DOHH2 (cell line): ENCODE measurements at regions not wholly inside any gene's neighbourhood (a gene's known extent, or its start where the extent isn't known, plus 50 kb on each side); places are given as distances from the start of the nearest gene placed in this dataset.

Experiments
- H3F3A ChIP-seq: fragments of 200-600 bp; sonication (generic), shearing (Covaris generic); 2 replicates; pipeline ENCODE4 v1.6.0; 2016; ENCODE audit warnings: antibody characterized with exemption, mild to moderate bottlenecking; ENCODE audit not compliant: control insufficient read depth, insufficient read depth
- H3K27ac ChIP-seq: fragments of 200-600 bp; sonication (generic); 2 replicates; pipeline ENCODE4 v1.5.1; 2014; ENCODE audit warnings: low read depth, mild to moderate bottlenecking, low read length, moderate library complexity
- H3K27me3 ChIP-seq: fragments of 200-600 bp; sonication (generic); 2 replicates; pipeline ENCODE4 v1.6.1; 2014; ENCODE audit warnings: mild to moderate bottlenecking, low read length, mixed read lengths; ENCODE audit not compliant: control insufficient read depth
- H3K36me3 ChIP-seq: fragments of 200-600 bp; sonication (generic); 2 replicates; pipeline ENCODE4 v1.6.1; 2014; ENCODE audit warnings: mild to moderate bottlenecking, low read length, moderate library complexity, mixed read lengths; ENCODE audit not compliant: control insufficient read depth
- H3K4me1 ChIP-seq: fragments of 200-600 bp; sonication (generic); 2 replicates; pipeline ENCODE4 v1.6.1; 2014; ENCODE audit warnings: mild to moderate bottlenecking, low read length, mixed read lengths; ENCODE audit not compliant: control insufficient read depth
- H3K4me2 ChIP-seq: fragments of 200-600 bp; sonication (generic); 2 replicates; pipeline ENCODE4 v1.6.0; 2014; ENCODE audit warnings: mild to moderate bottlenecking, low read length, moderate library complexity
- H3K4me3 ChIP-seq: fragments of 200-600 bp; sonication (generic); 2 replicates; pipeline ENCODE4 v1.5.1; 2014; ENCODE audit warnings: mild to moderate bottlenecking, low read length, mixed read lengths
- H3K79me2 ChIP-seq: fragments of 200-600 bp; sonication (generic); 2 replicates; pipeline ENCODE4 v1.6.1; 2014; ENCODE audit warnings: mild to moderate bottlenecking, low read length, mixed read lengths; ENCODE audit not compliant: control insufficient read depth
- H3K9me2 ChIP-seq: fragments of 200-600 bp; sonication (generic); replicated peaks from 2 replicates; pipeline ENCODE4 v1.6.1; 2014; ENCODE audit warnings: mild to moderate bottlenecking, low read length, mixed read lengths; ENCODE audit not compliant: control insufficient read depth
- H3K9me3 ChIP-seq: fragments of 200-600 bp; sonication (generic); 2 replicates; pipeline ENCODE4 v1.6.1; 2014; ENCODE audit warnings: antibody characterized with exemption, low read length, mixed read lengths; ENCODE audit not compliant: control insufficient read depth, insufficient read depth
- H4K20me1 ChIP-seq: fragments of 200-600 bp; sonication (generic); 2 replicates; pipeline ENCODE4 v1.6.0; 2014; ENCODE audit warnings: low read depth, mild to moderate bottlenecking, antibody characterized with exemption, low read length, moderate library complexity; ENCODE audit not compliant: control insufficient read depth, insufficient read depth
- CTCF ChIP-seq: fragments of 200-600 bp; sonication (generic); IDR thresholded peaks from one replicate; pipeline ENCODE4 v1.5.1; 2014; ENCODE audit warnings: antibody characterized with exemption, mild to moderate bottlenecking, low read depth, low read length; ENCODE audit not compliant: poor library complexity, severe bottlenecking
- EZH2phosphoT487 ChIP-seq: fragments of 200-600 bp; sonication (generic); IDR thresholded peaks from 2 replicates; pipeline ENCODE4 v1.6.1; 2017; ENCODE audit warnings: borderline replicate concordance, mild to moderate bottlenecking, antibody characterized with exemption, low read length, moderate library complexity, mixed read lengths

DNA sequence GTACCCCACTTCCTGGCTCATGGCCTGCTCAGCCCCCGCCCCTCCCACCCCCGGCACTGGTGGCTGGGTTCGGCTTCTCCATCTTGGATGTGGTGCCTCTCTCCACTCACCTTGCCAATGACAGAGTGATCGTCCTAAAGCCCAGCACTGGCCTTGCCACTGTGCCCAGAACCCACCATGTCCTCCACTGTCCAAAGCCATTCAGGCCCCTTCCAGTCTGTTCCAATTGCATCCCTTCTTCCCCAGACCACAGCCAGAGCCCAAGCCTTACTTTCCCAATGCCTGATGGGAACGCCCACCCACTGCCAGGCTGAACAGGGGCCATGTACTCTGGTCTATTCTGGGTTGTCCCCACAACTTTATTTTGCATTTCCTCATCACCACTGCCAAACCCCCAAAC lies 625.8 kb upstream of the B3GAT1 start:
- Histone ChIP-seq H4K20me1 (no peaks in the 10 kb centered on the region), H3K9me3 (peaks cover 5% of the 10 kb centered on the region; the same call in 1 of the 2 replicates), H3K4me1 (no peaks in the 10 kb centered on the region), H3F3A (no peaks in the 10 kb centered on the region), H3K4me2 (no peak overlapping the region), H3K4me3 (no peak overlapping the region), H3K27me3 (no peaks in the 10 kb centered on the region), H3K79me2 (no peaks in the 10 kb centered on the region), H3K9me2 (no peaks in the 10 kb centered on the region), H3K36me3 (no peaks in the 10 kb centered on the region), H3K27ac (no peak overlapping the region)
- no peak for TF ChIP-seq EZH2phosphoT487
- TF ChIP-seq CTCF = no peak

GRCh38 chr11:135036488-135037297 lies 624.7 kb upstream of the B3GAT1 start:
- Histone ChIP-seq H4K20me1 (no peaks in the 10 kb centered on the region), H3K9me2 (no peaks in the 10 kb centered on the region), H3K4me1 (no peaks in the 10 kb centered on the region), H3K36me3 (no peaks in the 10 kb centered on the region), H3F3A (no peaks in the 10 kb centered on the region), H3K27ac (no peak overlapping the region), H3K9me3 (peaks cover 5% of the 10 kb centered on the region; the same call in 1 of the 2 replicates), H3K4me3 (no peak overlapping the region), H3K27me3 (no peaks in the 10 kb centered on the region), H3K79me2 (no peaks in the 10 kb centered on the region), H3K4me2 (no peak overlapping the region)
- TF ChIP-seq CTCF (no peak), EZH2phosphoT487 (no peak)

GRCh38 chr11:135035282-135035681 lies 623.2 kb upstream of the B3GAT1 start:
- no peaks in the 10 kb centered on the region for H3K27me3 ChIP-seq
- H3K4me3 ChIP-seq = no peak overlapping the region
- no peaks in the 10 kb centered on the region for H3K4me1 ChIP-seq
- no peaks in the 10 kb centered on the region for H3F3A ChIP-seq
- H3K4me2 ChIP-seq = no peak overlapping the region
- no peaks in the 10 kb centered on the region for H4K20me1 ChIP-seq
- H3K79me2 ChIP-seq = no peaks in the 10 kb centered on the region
- TF ChIP-seq CTCF = no peak
- TF ChIP-seq EZH2phosphoT487 = no peak
- H3K36me3 ChIP-seq = no peaks in the 10 kb centered on the region
- no peaks in the 10 kb centered on the region for H3K9me2 ChIP-seq
- H3K27ac ChIP-seq = no peak overlapping the region
- peaks cover 5% of the 10 kb centered on the region; the same call in 1 of the 2 replicates for H3K9me3 ChIP-seq
